WTC11 (cell line): ENCODE measurements at regions not wholly inside any gene's neighbourhood (a gene's known extent, or its start where the extent isn't known, plus 50 kb on each side); places are given as distances from the start of the nearest gene placed in this dataset.

Experiments used
- ATAC-seq: fragments of 200-7000 bp; cut with Tn5 transposase; 2 replicates; pipeline ENCODE4 v1.10.0; 2021; ENCODE audit warnings: mild to moderate bottlenecking, moderate library complexity
- CTCF ChIA-PET: fragments of 300-600 bp; sonication (Branson Sonifier 250); formaldehyde crosslinking; loops from one replicate; lab custom pipeline; 2021; ENCODE audit warnings: antibody characterized with exemption; lab: Charles Lee
- POLR2A ChIA-PET: fragments of 350-600 bp; sonication (Branson Sonifier 250); formaldehyde crosslinking; loops from one replicate; lab custom pipeline; 2021; ENCODE audit warnings: antibody characterized with exemption; lab: Charles Lee
- DNase-seq: peaks from one replicate; pipeline ENCODE4 v3.0.0; 2021; ENCODE audit warnings: low spot score
- H3K27ac Mint-ChIP-seq: 2 replicates; pipeline ENCODE4 v1.8.0; 2021; ENCODE audit warnings: mixed read lengths
- H3K27me3 Mint-ChIP-seq: 2 replicates; pipeline ENCODE4 v1.8.0; 2021; ENCODE audit warnings: low read depth, mild to moderate bottlenecking, moderate library complexity, mixed read lengths
- H3K36me3 Mint-ChIP-seq: 2 replicates; pipeline ENCODE4 v1.8.0; 2021; ENCODE audit warnings: mixed read lengths
- H3K4me1 Mint-ChIP-seq: 2 replicates; pipeline ENCODE4 v1.8.0; 2022; ENCODE audit warnings: mixed read lengths
- H3K4me3 Mint-ChIP-seq: 2 replicates; pipeline ENCODE4 v1.8.0; 2021; ENCODE audit warnings: mild to moderate bottlenecking, moderate library complexity, mixed read lengths
- H3K9me3 Mint-ChIP-seq: 2 replicates; pipeline ENCODE4 v1.8.0; 2021; ENCODE audit warnings: mixed read lengths
- ETV6 ChIP-seq: sonication (generic); formaldehyde crosslinking; IDR thresholded peaks from 2 replicates; pipeline ENCODE4 v1.8.1; 2022; ENCODE audit warnings: mild to moderate bottlenecking, missing genetic modification reagents
- FOXP1 ChIP-seq: sonication (generic); formaldehyde crosslinking; IDR thresholded peaks from 2 replicates; pipeline ENCODE4 v1.8.0; 2022; ENCODE audit warnings: missing genetic modification reagents, mild to moderate bottlenecking, moderate library complexity, borderline replicate concordance
- GABPB1 ChIP-seq: sonication (generic); formaldehyde crosslinking; IDR thresholded peaks from 2 replicates; pipeline ENCODE4 v1.8.1; 2023; ENCODE audit warnings: mild to moderate bottlenecking, missing genetic modification reagents
- KAT7 ChIP-seq: sonication (generic); formaldehyde crosslinking; IDR thresholded peaks from 2 replicates; pipeline ENCODE4 v1.8.1; 2023; ENCODE audit warnings: missing genetic modification reagents, mild to moderate bottlenecking, borderline replicate concordance
- MXD4 ChIP-seq: fragments of 250-450 bp; sonication (Bioruptor Pico); IDR thresholded peaks from 2 replicates; pipeline ENCODE4 v1.8.0; 2021; ENCODE audit warnings: mild to moderate bottlenecking, moderate library complexity, borderline replicate concordance
- NFATC4 ChIP-seq: fragments of 250-450 bp; sonication (Bioruptor Pico); IDR thresholded peaks from 2 replicates; pipeline ENCODE4 v1.9.0; 2021; ENCODE audit warnings: mild to moderate bottlenecking
- NR1H2 ChIP-seq: sonication (generic); formaldehyde crosslinking; IDR thresholded peaks from 2 replicates; pipeline ENCODE4 v1.9.0; 2021; ENCODE audit warnings: mild to moderate bottlenecking, moderate library complexity, missing genetic modification reagents
- NR3C1 ChIP-seq: sonication (generic); formaldehyde crosslinking; conservative IDR thresholded peaks from 2 replicates; pipeline ENCODE4 v1.8.1; 2023; ENCODE audit warnings: low read depth, mild to moderate bottlenecking, missing genetic modification reagents
- RORB ChIP-seq: fragments of 250-450 bp; sonication (Bioruptor Pico); IDR thresholded peaks from 2 replicates; pipeline ENCODE4 v1.9.0; 2021; ENCODE audit warnings: mild to moderate bottlenecking
- SP1 ChIP-seq: sonication (generic); formaldehyde crosslinking; conservative IDR thresholded peaks from 2 replicates; pipeline ENCODE4 v1.8.1; 2022; ENCODE audit warnings: missing genetic modification reagents
- TCF7 ChIP-seq: sonication (generic); formaldehyde crosslinking; IDR thresholded peaks from 2 replicates; pipeline ENCODE4 v1.8.0; 2022; ENCODE audit warnings: mild to moderate bottlenecking, low read depth, missing genetic modification reagents, moderate library complexity
- TP53 ChIP-seq: sonication (generic); formaldehyde crosslinking; IDR thresholded peaks from 2 replicates; pipeline ENCODE4 v1.8.1; 2023; ENCODE audit warnings: mild to moderate bottlenecking, missing genetic modification reagents
- ZNF219 ChIP-seq: sonication (generic); formaldehyde crosslinking; IDR thresholded peaks from 2 replicates; pipeline ENCODE4 v1.8.0; 2023; ENCODE audit warnings: missing genetic modification reagents, mild to moderate bottlenecking, borderline replicate concordance
- ZNF263 ChIP-seq: sonication (generic); formaldehyde crosslinking; IDR thresholded peaks from 2 replicates; pipeline ENCODE4 v1.8.1; 2022; ENCODE audit warnings: low read depth, mild to moderate bottlenecking, moderate library complexity, missing genetic modification reagents
- TF ChIP-seq, protein P1 (sequence below): sonication (generic); formaldehyde crosslinking; IDR thresholded peaks from 2 replicates; pipeline ENCODE4 v1.8.1; 2022; ENCODE audit warnings: low read depth, missing genetic modification reagents, borderline replicate concordance
- TF ChIP-seq, protein P2 (sequence below): sonication (generic); formaldehyde crosslinking; IDR thresholded peaks from 2 replicates; pipeline ENCODE4 v1.8.0; 2023; ENCODE audit warnings: mild to moderate bottlenecking, missing genetic modification reagents
- TF ChIP-seq, protein P3 (sequence below): fragments of 250-450 bp; sonication (Bioruptor Pico); IDR thresholded peaks from 2 replicates; pipeline ENCODE4 v1.9.0; 2021; ENCODE audit warnings: moderate library complexity, mild to moderate bottlenecking, inconsistent platforms, borderline replicate concordance
- TF ChIP-seq, protein P4 (sequence below): fragments of 250-450 bp; sonication (Bioruptor Pico); conservative IDR thresholded peaks from 2 replicates; pipeline ENCODE4 v1.9.0; 2021; ENCODE audit warnings: mild to moderate bottlenecking
- TF ChIP-seq, protein P5 (sequence below): fragments of 250-450 bp; sonication (Bioruptor Pico); IDR thresholded peaks from 2 replicates; pipeline ENCODE4 v1.9.0; 2021; ENCODE audit warnings: mild to moderate bottlenecking
- TF ChIP-seq, protein P6 (sequence below): fragments of 250-450 bp; sonication (Bioruptor Pico); IDR thresholded peaks from 2 replicates; pipeline ENCODE4 v2.1.2; 2022; ENCODE audit warnings: mild to moderate bottlenecking, moderate library complexity
- TF ChIP-seq, protein P7 (sequence below): sonication (generic); formaldehyde crosslinking; conservative IDR thresholded peaks from 2 replicates; pipeline ENCODE4 v1.8.1; 2022; ENCODE audit warnings: mild to moderate bottlenecking, missing genetic modification reagents
- TF ChIP-seq, protein P8 (sequence below): sonication (generic); formaldehyde crosslinking; IDR thresholded peaks from 2 replicates; pipeline ENCODE4 v1.8.1; 2023; ENCODE audit warnings: mild to moderate bottlenecking, missing genetic modification reagents

DNA sequence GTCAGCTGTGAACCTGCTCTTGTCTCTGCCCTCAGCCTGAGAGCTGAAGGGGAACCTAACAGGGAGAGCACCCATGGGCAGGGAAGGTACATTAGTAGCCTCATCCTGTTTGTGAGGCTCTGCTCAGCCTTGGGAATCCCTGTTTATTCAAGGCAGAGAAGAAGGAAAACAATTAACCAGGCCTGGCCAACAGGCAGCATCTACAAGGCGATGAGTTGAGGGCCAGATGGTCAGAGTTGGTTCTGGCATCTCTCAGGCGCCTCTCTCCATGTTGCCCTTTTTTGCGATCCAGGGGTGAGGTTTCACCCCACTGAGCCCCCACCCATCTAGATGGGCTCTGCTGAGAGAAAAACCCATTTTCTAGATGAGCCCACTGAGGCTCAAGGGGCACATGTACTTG lies 54.0 kb upstream of the TOP3B start:
- Mint-ChIP-seq H3K9me3 (no peaks in the 10 kb centered on the region), H3K36me3 (no peaks in the 10 kb centered on the region), H3K27ac (no peak overlapping the region), H3K4me1 (0 out of 2 replicates have a peak, but pooled peaks cover 5% of the 10 kb centered on the region), H3K27me3 (peaks cover 97% of the 10 kb centered on the region), H3K4me3 (no peak overlapping the region)
- ATAC-seq (no peak), DNase-seq (no peak)
- no peak for TF ChIP-seq ZNF219 (CRISPR knock-in tag)
- no peak for TF ChIP-seq NFATC4 (CRISPR knock-in tag)
- TF ChIP-seq, protein P1, sequence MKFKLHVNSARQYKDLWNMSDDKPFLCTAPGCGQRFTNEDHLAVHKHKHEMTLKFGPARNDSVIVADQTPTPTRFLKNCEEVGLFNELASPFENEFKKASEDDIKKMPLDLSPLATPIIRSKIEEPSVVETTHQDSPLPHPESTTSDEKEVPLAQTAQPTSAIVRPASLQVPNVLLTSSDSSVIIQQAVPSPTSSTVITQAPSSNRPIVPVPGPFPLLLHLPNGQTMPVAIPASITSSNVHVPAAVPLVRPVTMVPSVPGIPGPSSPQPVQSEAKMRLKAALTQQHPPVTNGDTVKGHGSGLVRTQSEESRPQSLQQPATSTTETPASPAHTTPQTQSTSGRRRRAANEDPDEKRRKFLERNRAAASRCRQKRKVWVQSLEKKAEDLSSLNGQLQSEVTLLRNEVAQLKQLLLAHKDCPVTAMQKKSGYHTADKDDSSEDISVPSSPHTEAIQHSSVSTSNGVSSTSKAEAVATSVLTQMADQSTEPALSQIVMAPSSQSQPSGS (CRISPR knock-in tag) = no peak
- no peak for TF ChIP-seq TCF7 (CRISPR knock-in tag)
- TF ChIP-seq, protein P2, sequence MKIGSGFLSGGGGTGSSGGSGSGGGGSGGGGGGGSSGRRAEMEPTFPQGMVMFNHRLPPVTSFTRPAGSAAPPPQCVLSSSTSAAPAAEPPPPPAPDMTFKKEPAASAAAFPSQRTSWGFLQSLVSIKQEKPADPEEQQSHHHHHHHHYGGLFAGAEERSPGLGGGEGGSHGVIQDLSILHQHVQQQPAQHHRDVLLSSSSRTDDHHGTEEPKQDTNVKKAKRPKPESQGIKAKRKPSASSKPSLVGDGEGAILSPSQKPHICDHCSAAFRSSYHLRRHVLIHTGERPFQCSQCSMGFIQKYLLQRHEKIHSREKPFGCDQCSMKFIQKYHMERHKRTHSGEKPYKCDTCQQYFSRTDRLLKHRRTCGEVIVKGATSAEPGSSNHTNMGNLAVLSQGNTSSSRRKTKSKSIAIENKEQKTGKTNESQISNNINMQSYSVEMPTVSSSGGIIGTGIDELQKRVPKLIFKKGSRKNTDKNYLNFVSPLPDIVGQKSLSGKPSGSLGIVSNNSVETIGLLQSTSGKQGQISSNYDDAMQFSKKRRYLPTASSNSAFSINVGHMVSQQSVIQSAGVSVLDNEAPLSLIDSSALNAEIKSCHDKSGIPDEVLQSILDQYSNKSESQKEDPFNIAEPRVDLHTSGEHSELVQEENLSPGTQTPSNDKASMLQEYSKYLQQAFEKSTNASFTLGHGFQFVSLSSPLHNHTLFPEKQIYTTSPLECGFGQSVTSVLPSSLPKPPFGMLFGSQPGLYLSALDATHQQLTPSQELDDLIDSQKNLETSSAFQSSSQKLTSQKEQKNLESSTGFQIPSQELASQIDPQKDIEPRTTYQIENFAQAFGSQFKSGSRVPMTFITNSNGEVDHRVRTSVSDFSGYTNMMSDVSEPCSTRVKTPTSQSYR (CRISPR knock-in tag) = no peak
- TF ChIP-seq, protein P3, sequence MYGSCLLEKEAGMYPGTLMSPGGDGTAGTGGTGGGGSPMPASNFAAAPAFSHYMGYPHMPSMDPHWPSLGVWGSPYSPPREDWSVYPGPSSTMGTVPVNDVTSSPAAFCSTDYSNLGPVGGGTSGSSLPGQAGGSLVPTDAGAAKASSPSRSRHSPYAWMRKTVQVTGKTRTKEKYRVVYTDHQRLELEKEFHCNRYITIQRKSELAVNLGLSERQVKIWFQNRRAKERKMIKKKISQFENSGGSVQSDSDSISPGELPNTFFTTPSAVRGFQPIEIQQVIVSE = no peak
- TF ChIP-seq, protein P4, sequence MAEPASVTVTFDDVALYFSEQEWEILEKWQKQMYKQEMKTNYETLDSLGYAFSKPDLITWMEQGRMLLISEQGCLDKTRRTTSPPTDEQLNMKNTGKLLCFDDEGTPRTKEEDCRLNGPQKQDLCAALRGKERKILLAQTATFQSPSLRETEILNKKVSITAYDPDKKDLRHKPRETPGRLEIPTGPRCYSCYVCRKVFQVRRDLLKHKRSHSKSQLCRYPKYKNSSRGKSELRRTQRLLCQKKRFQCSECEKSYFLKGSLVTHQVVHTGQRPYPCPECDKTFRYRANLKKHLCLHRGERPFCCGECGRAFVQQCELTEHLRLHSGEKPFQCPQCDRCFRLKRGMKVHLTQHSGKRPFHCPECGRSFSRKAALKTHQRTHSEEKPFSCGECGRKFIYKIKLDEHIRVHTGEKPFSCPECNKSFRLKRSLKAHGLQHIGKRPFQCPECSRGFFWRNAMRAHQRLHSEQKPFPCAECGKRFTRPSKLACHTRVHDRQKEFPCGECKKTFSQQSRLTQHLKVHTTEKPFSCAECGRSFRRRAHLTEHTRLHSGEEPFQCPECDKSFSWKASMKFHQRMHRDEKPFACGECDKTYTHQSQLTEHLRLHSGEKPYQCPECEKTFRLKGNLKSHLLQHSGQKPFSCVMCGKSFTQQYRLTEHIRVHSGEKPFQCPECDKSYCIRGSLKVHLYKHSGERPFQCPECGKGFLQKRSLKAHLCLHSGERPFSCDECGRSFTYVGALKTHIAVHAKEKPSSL (CRISPR knock-in tag) = no peak
- TF ChIP-seq, protein P5, sequence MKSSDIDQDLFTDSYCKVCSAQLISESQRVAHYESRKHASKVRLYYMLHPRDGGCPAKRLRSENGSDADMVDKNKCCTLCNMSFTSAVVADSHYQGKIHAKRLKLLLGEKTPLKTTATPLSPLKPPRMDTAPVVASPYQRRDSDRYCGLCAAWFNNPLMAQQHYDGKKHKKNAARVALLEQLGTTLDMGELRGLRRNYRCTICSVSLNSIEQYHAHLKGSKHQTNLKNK (CRISPR knock-in tag) = no peak
- no peak for TF ChIP-seq ZNF263 (CRISPR knock-in tag)
- no peak for TF ChIP-seq GABPB1 (CRISPR knock-in tag)
- POLR2A ChIA-PET = no interaction called here
- CTCF ChIA-PET = no interaction called here

DNA sequence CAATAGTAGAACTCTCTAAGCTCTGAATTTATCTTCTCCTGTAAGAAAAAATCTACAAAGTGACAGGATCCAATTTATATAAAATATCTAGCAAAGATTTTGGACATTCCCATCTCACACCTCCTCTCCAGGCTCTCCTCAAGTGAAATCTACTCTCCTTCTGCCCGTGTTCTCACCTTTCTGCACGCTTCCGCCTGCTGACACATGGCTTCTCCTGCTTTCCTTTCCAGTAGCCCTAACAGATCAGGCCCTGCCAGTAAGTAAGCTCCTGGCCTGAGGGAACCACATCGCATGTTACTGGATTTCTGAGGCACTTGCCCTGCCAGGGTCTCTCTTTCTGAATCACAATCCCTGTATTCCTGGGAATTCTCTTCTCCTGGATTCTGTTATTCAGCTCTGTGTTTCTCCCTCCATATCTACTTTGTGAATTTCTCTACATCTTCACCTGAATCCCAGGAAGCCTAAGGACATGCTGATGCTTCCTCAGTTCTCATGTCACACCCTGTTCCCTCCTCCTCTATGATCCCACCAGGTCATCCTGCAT lies 53.3 kb upstream of the TOP3B start:
- no peak for ATAC-seq
- Mint-ChIP-seq H3K4me3 (no peak overlapping the region), H3K27me3 (peaks cover 100% of the 10 kb centered on the region), H3K9me3 (no peaks in the 10 kb centered on the region), H3K4me1 (peaks cover 8% of the 10 kb centered on the region), H3K27ac (no peak overlapping the region), H3K36me3 (no peaks in the 10 kb centered on the region)
- CTCF ChIA-PET = no interaction called here
- no peak for DNase-seq
- POLR2A ChIA-PET = no interaction called here
- TF ChIP-seq, protein P5 (CRISPR knock-in tag) = no peak
- TF ChIP-seq NR3C1 (CRISPR knock-in tag) (no peak), ETV6 (CRISPR knock-in tag) (no peak), SP1 (CRISPR knock-in tag) (no peak), FOXP1 (no peak), MXD4 (no peak), RORB (no peak), TP53 (no peak), NR1H2 (CRISPR knock-in tag) (no peak), KAT7 (CRISPR knock-in tag) (no peak)
- TF ChIP-seq, protein P6, sequence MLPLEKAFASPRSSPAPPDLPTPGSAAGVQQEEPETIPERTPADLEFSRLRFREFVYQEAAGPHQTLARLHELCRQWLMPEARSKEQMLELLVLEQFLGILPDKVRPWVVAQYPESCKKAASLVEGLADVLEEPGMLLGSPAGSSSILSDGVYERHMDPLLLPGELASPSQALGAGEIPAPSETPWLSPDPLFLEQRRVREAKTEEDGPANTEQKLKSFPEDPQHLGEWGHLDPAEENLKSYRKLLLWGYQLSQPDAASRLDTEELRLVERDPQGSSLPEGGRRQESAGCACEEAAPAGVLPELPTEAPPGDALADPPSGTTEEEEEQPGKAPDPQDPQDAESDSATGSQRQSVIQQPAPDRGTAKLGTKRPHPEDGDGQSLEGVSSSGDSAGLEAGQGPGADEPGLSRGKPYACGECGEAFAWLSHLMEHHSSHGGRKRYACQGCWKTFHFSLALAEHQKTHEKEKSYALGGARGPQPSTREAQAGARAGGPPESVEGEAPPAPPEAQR (CRISPR knock-in tag) = no peak
- TF ChIP-seq, protein P7, sequence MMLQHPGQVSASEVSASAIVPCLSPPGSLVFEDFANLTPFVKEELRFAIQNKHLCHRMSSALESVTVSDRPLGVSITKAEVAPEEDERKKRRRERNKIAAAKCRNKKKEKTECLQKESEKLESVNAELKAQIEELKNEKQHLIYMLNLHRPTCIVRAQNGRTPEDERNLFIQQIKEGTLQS (CRISPR knock-in tag) = no peak
- TF ChIP-seq, protein P3 = no peak
- TF ChIP-seq, protein P8, sequence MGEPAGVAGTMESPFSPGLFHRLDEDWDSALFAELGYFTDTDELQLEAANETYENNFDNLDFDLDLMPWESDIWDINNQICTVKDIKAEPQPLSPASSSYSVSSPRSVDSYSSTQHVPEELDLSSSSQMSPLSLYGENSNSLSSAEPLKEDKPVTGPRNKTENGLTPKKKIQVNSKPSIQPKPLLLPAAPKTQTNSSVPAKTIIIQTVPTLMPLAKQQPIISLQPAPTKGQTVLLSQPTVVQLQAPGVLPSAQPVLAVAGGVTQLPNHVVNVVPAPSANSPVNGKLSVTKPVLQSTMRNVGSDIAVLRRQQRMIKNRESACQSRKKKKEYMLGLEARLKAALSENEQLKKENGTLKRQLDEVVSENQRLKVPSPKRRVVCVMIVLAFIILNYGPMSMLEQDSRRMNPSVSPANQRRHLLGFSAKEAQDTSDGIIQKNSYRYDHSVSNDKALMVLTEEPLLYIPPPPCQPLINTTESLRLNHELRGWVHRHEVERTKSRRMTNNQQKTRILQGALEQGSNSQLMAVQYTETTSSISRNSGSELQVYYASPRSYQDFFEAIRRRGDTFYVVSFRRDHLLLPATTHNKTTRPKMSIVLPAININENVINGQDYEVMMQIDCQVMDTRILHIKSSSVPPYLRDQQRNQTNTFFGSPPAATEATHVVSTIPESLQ (CRISPR knock-in tag) = no peak
